ENCODE measurements at regions not wholly inside any gene's neighbourhood (a gene's known extent, or its start where the extent isn't known, plus 50 kb on each side); places are given as distances from the start of the nearest gene placed in this dataset.

- peaks cover 6% of the 10 kb centered on the region for H3K4me1 ChIP-seq (ENCODE audit: insufficient read depth, low read length, poor library complexity, severe bottlenecking)
- no peak overlapping the region for H2AFZ ChIP-seq (ENCODE audit: low read length)
- H3K36me3 ChIP-seq (ENCODE audit: insufficient read depth, low read length): no peaks in the 10 kb centered on the region
- H3K4me3 ChIP-seq (ENCODE audit: low read length, poor library complexity, severe bottlenecking): no peak overlapping the region
- H4K20me1 ChIP-seq (ENCODE audit: insufficient read depth, low read length, poor library complexity, severe bottlenecking): no peaks in the 10 kb centered on the region
- H3K9me2 ChIP-seq (replicated peaks; ENCODE audit: low read depth, low read length): no peaks in the 10 kb centered on the region
- TF ChIP-seq EZH2phosphoT487 (IDR thresholded peaks at IDR 0.05; ENCODE audit: borderline replicate concordance) (no peak), CTCF (conservative IDR thresholded peaks at IDR 0.05; ENCODE audit: low read length) (no peak)
- no peak overlapping the region for H3K9ac ChIP-seq (ENCODE audit: low read depth, low read length, poor library complexity, severe bottlenecking)
- no peak overlapping the region for H3K4me2 ChIP-seq (ENCODE audit: low read depth, low read length, poor library complexity, severe bottlenecking)
- no peaks in the 10 kb centered on the region for H3K27me3 ChIP-seq (ENCODE audit: insufficient read depth, low read length, poor library complexity, severe bottlenecking)
- no peaks in the 10 kb centered on the region for H3F3A ChIP-seq (ENCODE audit: low read depth)
- H3K9me3 ChIP-seq (ENCODE audit: insufficient read depth, low read depth, low read length): peaks cover 6% of the 10 kb centered on the region; the same call in 1 of the 2 replicates
- H3K79me2 ChIP-seq (ENCODE audit: insufficient read depth, low read length): no peaks in the 10 kb centered on the region
Observed at GRCh38 chr17:63361182-63361581, 84.9 kb downstream of the CYB561 start.

DNA sequence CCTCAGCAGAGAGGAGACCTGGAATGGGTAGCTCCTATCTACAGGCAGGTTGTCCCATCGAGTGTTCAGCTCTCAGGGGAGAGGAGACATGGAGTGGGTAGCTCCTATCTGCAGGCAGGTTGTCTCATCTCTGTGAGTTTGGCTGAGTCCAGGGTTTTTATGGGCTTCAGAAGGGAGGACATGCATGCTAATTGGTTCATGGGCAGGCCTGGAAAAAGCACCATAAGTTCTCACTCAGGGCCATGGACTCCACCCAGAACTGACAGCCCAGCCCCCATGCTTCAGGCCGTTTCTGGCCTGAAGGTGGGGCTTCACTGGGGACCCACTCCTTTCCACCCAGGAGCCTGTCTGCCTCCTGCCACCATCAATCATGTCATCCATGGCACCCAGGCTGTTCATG, 84.0 kb downstream of the CYB561 start:
- H3K9me3 ChIP-seq (ENCODE audit: insufficient read depth, low read depth, low read length): peaks cover 6% of the 10 kb centered on the region; the same call in 1 of the 2 replicates
- no peak overlapping the region for H3K4me2 ChIP-seq (ENCODE audit: low read depth, low read length, poor library complexity, severe bottlenecking)
- no peaks in the 10 kb centered on the region for H3F3A ChIP-seq (ENCODE audit: low read depth)
- peaks cover 6% of the 10 kb centered on the region for H3K4me1 ChIP-seq (ENCODE audit: insufficient read depth, low read length, poor library complexity, severe bottlenecking)
- H3K9me2 ChIP-seq (replicated peaks; ENCODE audit: low read depth, low read length): no peaks in the 10 kb centered on the region
- H3K4me3 ChIP-seq (ENCODE audit: low read length, poor library complexity, severe bottlenecking): no peak overlapping the region
- no peaks in the 10 kb centered on the region for H3K36me3 ChIP-seq (ENCODE audit: insufficient read depth, low read length)
- H2AFZ ChIP-seq (ENCODE audit: low read length): no peak overlapping the region
- no peak overlapping the region for H3K9ac ChIP-seq (ENCODE audit: low read depth, low read length, poor library complexity, severe bottlenecking)
- no peak for TF ChIP-seq EZH2phosphoT487 (IDR thresholded peaks at IDR 0.05; ENCODE audit: borderline replicate concordance)
- TF ChIP-seq CTCF (conservative IDR thresholded peaks at IDR 0.05; ENCODE audit: low read length): no peak
- H3K27me3 ChIP-seq (ENCODE audit: insufficient read depth, low read length, poor library complexity, severe bottlenecking): no peaks in the 10 kb centered on the region
- H3K79me2 ChIP-seq (ENCODE audit: insufficient read depth, low read length): no peaks in the 10 kb centered on the region
- no peaks in the 10 kb centered on the region for H4K20me1 ChIP-seq (ENCODE audit: insufficient read depth, low read length, poor library complexity, severe bottlenecking)

DNA sequence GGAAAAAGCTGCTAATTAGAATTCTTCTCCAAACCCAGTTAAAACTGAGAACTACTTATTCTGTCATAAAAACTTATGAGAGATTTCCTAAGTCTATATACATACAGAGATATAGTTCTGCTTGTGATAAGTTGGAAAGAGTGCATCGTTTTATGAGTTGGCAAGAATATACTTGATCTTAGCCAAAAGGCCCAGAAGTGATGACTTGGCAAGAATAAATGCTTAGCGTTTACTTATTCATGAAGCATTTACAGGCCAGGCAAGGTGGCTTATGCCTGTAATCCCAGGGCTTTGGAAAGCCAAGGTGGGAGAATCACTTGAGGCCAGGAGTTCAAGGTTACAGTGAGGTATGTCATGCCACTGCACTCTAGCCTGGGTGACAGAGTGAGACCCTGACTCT, 81.7 kb downstream of the CYB561 start:
- no peaks in the 10 kb centered on the region for H3F3A ChIP-seq (ENCODE audit: low read depth)
- no peaks in the 10 kb centered on the region for H3K79me2 ChIP-seq (ENCODE audit: insufficient read depth, low read length)
- no peak overlapping the region for H3K9ac ChIP-seq (ENCODE audit: low read depth, low read length, poor library complexity, severe bottlenecking)
- H3K36me3 ChIP-seq (ENCODE audit: insufficient read depth, low read length): no peaks in the 10 kb centered on the region
- no peak for TF ChIP-seq EZH2phosphoT487 (IDR thresholded peaks at IDR 0.05; ENCODE audit: borderline replicate concordance)
- TF ChIP-seq CTCF (conservative IDR thresholded peaks at IDR 0.05; ENCODE audit: low read length): no peak
- H4K20me1 ChIP-seq (ENCODE audit: insufficient read depth, low read length, poor library complexity, severe bottlenecking): no peaks in the 10 kb centered on the region
- H2AFZ ChIP-seq (ENCODE audit: low read length): no peak overlapping the region
- H3K4me1 ChIP-seq (ENCODE audit: insufficient read depth, low read length, poor library complexity, severe bottlenecking): no peaks in the 10 kb centered on the region
- no peaks in the 10 kb centered on the region for H3K9me2 ChIP-seq (replicated peaks; ENCODE audit: low read depth, low read length)
- no peaks in the 10 kb centered on the region for H3K27me3 ChIP-seq (ENCODE audit: insufficient read depth, low read length, poor library complexity, severe bottlenecking)
- H3K4me3 ChIP-seq (ENCODE audit: low read length, poor library complexity, severe bottlenecking): no peak overlapping the region
- no peak overlapping the region for H3K4me2 ChIP-seq (ENCODE audit: low read depth, low read length, poor library complexity, severe bottlenecking)
- peaks cover 6% of the 10 kb centered on the region; the same call in 1 of the 2 replicates for H3K9me3 ChIP-seq (ENCODE audit: insufficient read depth, low read depth, low read length)
